ENCODE measurements at regions not wholly inside any gene's neighbourhood (a gene's known extent, or its start where the extent isn't known, plus 50 kb on each side); places are given as distances from the start of the nearest gene placed in this dataset.

DNA sequence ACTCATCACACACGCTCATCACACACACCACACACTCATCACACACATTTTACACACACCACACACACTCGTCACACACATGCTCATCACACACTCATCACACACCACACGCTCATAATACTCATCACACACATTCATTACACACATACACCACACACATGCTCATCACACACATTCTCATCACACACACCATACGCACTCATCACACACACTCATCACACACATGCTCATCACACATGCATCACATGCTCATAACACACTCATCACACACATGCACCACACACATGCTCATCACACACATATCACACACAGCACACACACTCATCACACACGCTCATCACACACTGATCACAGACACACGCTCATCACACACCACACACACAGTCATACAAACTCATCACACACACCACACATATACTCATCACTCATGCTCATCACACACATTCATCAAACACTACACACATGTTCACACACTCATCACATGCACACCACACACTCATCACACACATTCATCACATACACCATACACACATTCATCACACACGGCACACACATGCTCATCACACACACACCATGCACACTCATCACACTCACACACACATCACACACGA is 247.1 kb upstream of the SGCG start:
- no peak for ATAC-seq
- H3K27ac ChIP-seq (ENCODE audit: low read length), result no peak overlapping the region
- POLR2A ChIA-PET, result no interaction called here
- no TSS peak for BruUV-seq (replicated peaks)
- H3K9me3 ChIP-seq (ENCODE audit: control insufficient read depth, insufficient read depth, low read depth, low read length), result no peaks in the 10 kb centered on the region
- intact Hi-C loops (cut with micrococcal nuclease; ENCODE audit: unreplicated experiment) (no loop called here), in situ Hi-C loops (cut with HindIII; ENCODE audit: low pct_unique_long_range_greater_than_20kb, low sequenced_read_pairs) (no loop called here)
- TF ChIP-seq SIN3A (IDR thresholded peaks at IDR 0.05; ENCODE audit: borderline replicate concordance, insufficient read depth, low read depth, low read length), result no peak
- no peak for TF ChIP-seq REST (IDR thresholded peaks at IDR 0.05; ENCODE audit: insufficient read depth in 1 of 2, low read depth in 2 of 2, low read length in 1 of 2)
- no peak for TF ChIP-seq CTCF (IDR thresholded peaks at IDR 0.05)
- no peak for TF ChIP-seq TCF7L2 (IDR thresholded peaks at IDR 0.05; ENCODE audit: low read depth, low read length)
- no peaks in the 10 kb centered on the region for H3K27me3 ChIP-seq (ENCODE audit: control insufficient read depth, insufficient read depth, low read length)
- DNase-seq (ENCODE audit: low read depth, low spot score), result no peak
- no peaks in the 10 kb centered on the region for H3K36me3 ChIP-seq (ENCODE audit: control insufficient read depth, insufficient read depth, low read length)
- no peak overlapping the region for H3K4me3 ChIP-seq (ENCODE audit: low read depth in 2 of 2, low read length in 2 of 2)
- H3K4me1 ChIP-seq (ENCODE audit: control insufficient read depth, insufficient read depth, low read length), result no peaks in the 10 kb centered on the region
- CTCF ChIA-PET, result no interaction called here

DNA sequence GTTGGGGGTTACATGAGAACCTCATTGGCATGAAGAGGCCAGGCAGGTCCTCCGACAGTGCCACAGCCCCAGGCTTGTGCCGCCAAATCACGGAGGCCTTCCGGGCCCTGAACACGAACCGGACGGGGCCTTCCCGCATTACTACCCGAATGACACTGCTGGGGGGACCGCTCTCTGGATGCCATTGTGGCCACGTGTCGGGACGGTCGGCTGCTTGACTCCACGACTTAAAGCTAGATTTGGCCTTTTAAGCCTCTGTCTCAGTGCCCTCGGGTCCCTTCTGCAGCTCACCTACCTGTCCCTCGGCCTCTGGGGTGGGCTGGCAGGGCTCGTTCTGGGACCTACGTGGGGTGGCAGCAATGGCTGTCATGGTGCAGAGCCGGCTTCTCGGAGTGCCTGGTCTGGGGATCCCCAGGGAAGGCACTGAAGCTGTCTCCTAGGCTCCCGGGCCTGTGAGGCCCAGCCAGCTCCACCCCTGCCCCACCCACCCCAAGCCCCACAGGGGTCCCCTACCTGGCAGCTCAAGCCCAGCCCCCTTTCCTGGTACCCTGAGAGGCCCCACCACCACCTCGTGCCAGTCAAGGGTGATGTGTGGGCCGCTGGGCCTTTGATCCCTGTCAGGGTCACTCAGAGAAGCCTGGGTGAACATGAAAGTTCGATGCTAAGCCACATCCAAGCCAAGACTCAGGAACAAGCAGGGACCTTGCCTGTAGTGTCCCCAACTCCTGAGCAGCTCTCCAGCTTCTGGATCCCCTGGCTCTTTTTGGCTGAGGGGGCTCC is 245.8 kb upstream of the SGCG start:
- in situ Hi-C loops (cut with HindIII; ENCODE audit: low pct_unique_long_range_greater_than_20kb, low sequenced_read_pairs), result no loop called here
- ATAC-seq, result no peak
- CTCF ChIA-PET, result no interaction called here
- Histone ChIP-seq H3K27ac (ENCODE audit: low read length) (no peak overlapping the region), H3K4me1 (ENCODE audit: control insufficient read depth, insufficient read depth, low read length) (no peaks in the 10 kb centered on the region), H3K36me3 (ENCODE audit: control insufficient read depth, insufficient read depth, low read length) (no peaks in the 10 kb centered on the region), H3K9me3 (ENCODE audit: control insufficient read depth, insufficient read depth, low read depth, low read length) (no peaks in the 10 kb centered on the region), H3K27me3 (ENCODE audit: control insufficient read depth, insufficient read depth, low read length) (no peaks in the 10 kb centered on the region), H3K4me3 (ENCODE audit: low read depth in 2 of 2, low read length in 2 of 2) (no peak overlapping the region)
- TF ChIP-seq REST (IDR thresholded peaks at IDR 0.05; ENCODE audit: insufficient read depth in 1 of 2, low read depth in 2 of 2, low read length in 1 of 2) (no peak), CTCF (IDR thresholded peaks at IDR 0.05) (no peak), POLR2AphosphoS5 (IDR thresholded peaks at IDR 0.05; ENCODE audit: low read depth, low read length) (no peak)
- intact Hi-C loops (cut with micrococcal nuclease; ENCODE audit: unreplicated experiment), result no loop called here
- no peak for DNase-seq (ENCODE audit: low read depth, low spot score)
- BruUV-seq (replicated peaks), result no TSS peak
- POLR2A ChIA-PET, result no interaction called here
